PC-9 (cell line): ENCODE measurements at regions not wholly inside any gene's neighbourhood (a gene's known extent, or its start where the extent isn't known, plus 50 kb on each side); places are given as distances from the start of the nearest gene placed in this dataset.

Experiments used
- CTCF ChIP-seq: fragments of 200-600 bp; sonication (generic); conservative IDR thresholded peaks from 2 replicates; pipeline ENCODE4 v1.6.1; 2017; ENCODE audit warnings: mixed run types, antibody characterized with exemption, mild to moderate bottlenecking, moderate library complexity
- EZH2 ChIP-seq: fragments of 200-600 bp; sonication (generic); IDR thresholded peaks from 2 replicates; pipeline ENCODE4 v1.8.0; 2017; ENCODE audit warnings: antibody characterized with exemption, low read depth

- TF ChIP-seq CTCF, result no peak
- no peak for TF ChIP-seq EZH2
Measured at GRCh38 chr1:199734186-199734585, 293.3 kb upstream of the NR5A2 start.
